HUES6 (cell line): ENCODE measurements at regions not wholly inside any gene's neighbourhood (a gene's known extent, or its start where the extent isn't known, plus 50 kb on each side); places are given as distances from the start of the nearest gene placed in this dataset.
"Not testable (repeated sequence)": the region's sequence is repeated elsewhere in the genome, so short reads cannot be mapped to it uniquely, and the experiment has no call there.

Experiments
- H3K27ac ChIP-seq: 2 replicates; pipeline ENCODE4 v1.7.0; 2013; ENCODE audit warnings: low read depth, mild to moderate bottlenecking, low read length, inconsistent platforms
- H3K27me3 ChIP-seq: 2 replicates; pipeline ENCODE4 v1.6.1; 2013; ENCODE audit warnings: low read length; ENCODE audit not compliant: control insufficient read depth, insufficient read depth
- H3K36me3 ChIP-seq: 2 replicates; pipeline ENCODE4 v1.6.1; 2013; ENCODE audit warnings: low read length; ENCODE audit not compliant: control insufficient read depth, insufficient read depth
- H3K4me1 ChIP-seq: 2 replicates; pipeline ENCODE4 v1.6.1; 2013; ENCODE audit warnings: low read length; ENCODE audit not compliant: control insufficient read depth, insufficient read depth
- H3K4me3 ChIP-seq: 2 replicates; pipeline ENCODE4 v1.5.1; 2013; ENCODE audit warnings: low read depth, low read length
- H3K9ac ChIP-seq: one replicate; pipeline ENCODE4 v1.6.1; 2013; ENCODE audit warnings: mild to moderate bottlenecking, low read length
- H3K9me3 ChIP-seq: 2 replicates; pipeline ENCODE4 v1.6.1; 2013; ENCODE audit warnings: low read depth, low read length; ENCODE audit not compliant: control insufficient read depth, insufficient read depth

GRCh38 chr2:43067254-43068040 lies 159.0 kb downstream of the ZFP36L2 start:
- Histone ChIP-seq H3K27ac (no peak overlapping the region), H3K4me3 (no peak overlapping the region), H3K9ac (no peak overlapping the region), H3K36me3 (no peaks in the 10 kb centered on the region), H3K9me3 (peaks cover 3% of the 10 kb centered on the region; the same call in 1 of the 2 replicates), H3K27me3 (no peaks in the 10 kb centered on the region), H3K4me1 (peaks cover 12% of the 10 kb centered on the region)

GRCh38 chr2:43066541-43067253 lies 159.7 kb downstream of the ZFP36L2 start:
- H3K9me3 ChIP-seq, H3K27ac ChIP-seq, H3K36me3 ChIP-seq, H3K9ac ChIP-seq, H3K4me3 ChIP-seq, H3K27me3 ChIP-seq: not testable (repeated sequence)
- peaks cover 12% of the 10 kb centered on the region for H3K4me1 ChIP-seq

- Histone ChIP-seq H3K4me1 (peaks cover 7% of the 10 kb centered on the region), H3K27ac (no peak overlapping the region), H3K27me3 (no peaks in the 10 kb centered on the region), H3K9me3 (peaks cover 11% of the 10 kb centered on the region), H3K4me3 (no peak overlapping the region), H3K9ac (no peak overlapping the region), H3K36me3 (no peaks in the 10 kb centered on the region)
Observed at GRCh38 chr2:43065871-43066270, 160.5 kb downstream of the ZFP36L2 start.

GRCh38 chr2:43065036-43065435 lies 161.4 kb downstream of the ZFP36L2 start:
- Histone ChIP-seq H3K4me1 (peaks cover 7% of the 10 kb centered on the region), H3K9ac (no peak overlapping the region), H3K36me3 (no peaks in the 10 kb centered on the region), H3K9me3 (peaks cover 11% of the 10 kb centered on the region), H3K27ac (no peak overlapping the region), H3K4me3 (no peak overlapping the region), H3K27me3 (no peaks in the 10 kb centered on the region)

GRCh38 chr2:43063096-43063495 lies 163.3 kb downstream of the ZFP36L2 start:
- not testable (repeated sequence) for H3K9ac ChIP-seq, H3K27me3 ChIP-seq, H3K27ac ChIP-seq, H3K36me3 ChIP-seq, H3K4me3 ChIP-seq
- Histone ChIP-seq H3K9me3 (peaks cover 11% of the 10 kb centered on the region), H3K4me1 (peaks cover 13% of the 10 kb centered on the region)

- Histone ChIP-seq H3K36me3 (no peaks in the 10 kb centered on the region), H3K27me3 (no peaks in the 10 kb centered on the region), H3K4me1 (peaks cover 15% of the 10 kb centered on the region), H3K9ac (no peak overlapping the region), H3K4me3 (no peak overlapping the region), H3K27ac (no peak overlapping the region), H3K9me3 (peaks cover 11% of the 10 kb centered on the region)
Observed at GRCh38 chr2:43062058-43062457, 164.3 kb downstream of the ZFP36L2 start.

- peaks cover 15% of the 10 kb centered on the region for H3K4me1 ChIP-seq
- no peak overlapping the region for H3K9ac ChIP-seq
- H3K4me3 ChIP-seq, result no peak overlapping the region
- no peak overlapping the region for H3K27ac ChIP-seq
- no peaks in the 10 kb centered on the region for H3K27me3 ChIP-seq
- H3K9me3 ChIP-seq, result peaks cover 11% of the 10 kb centered on the region
- no peaks in the 10 kb centered on the region for H3K36me3 ChIP-seq
Observed at GRCh38 chr2:43060390-43061016, 165.9 kb downstream of the ZFP36L2 start.

GRCh38 chr2:43059183-43059897 lies 167.1 kb downstream of the ZFP36L2 start:
- H3K4me3 ChIP-seq, result no peak overlapping the region
- peaks cover 11% of the 10 kb centered on the region for H3K9me3 ChIP-seq
- H3K36me3 ChIP-seq, result no peaks in the 10 kb centered on the region
- no peak overlapping the region for H3K27ac ChIP-seq
- H3K9ac ChIP-seq, result no peak overlapping the region
- no peaks in the 10 kb centered on the region for H3K27me3 ChIP-seq
- peaks cover 17% of the 10 kb centered on the region for H3K4me1 ChIP-seq

- Histone ChIP-seq H3K27me3 (no peaks in the 10 kb centered on the region), H3K36me3 (no peaks in the 10 kb centered on the region), H3K4me1 (peaks cover 17% of the 10 kb centered on the region), H3K27ac (no peak overlapping the region), H3K9me3 (peaks cover 8% of the 10 kb centered on the region), H3K9ac (no peak overlapping the region), H3K4me3 (no peak overlapping the region)
Observed at GRCh38 chr2:43058726-43059110, 167.7 kb downstream of the ZFP36L2 start.

- no peaks in the 10 kb centered on the region for H3K27me3 ChIP-seq
- H3K9me3 ChIP-seq, result peaks cover 8% of the 10 kb centered on the region
- no peak overlapping the region for H3K4me3 ChIP-seq
- H3K4me1 ChIP-seq, result peaks cover 17% of the 10 kb centered on the region
- no peak overlapping the region for H3K9ac ChIP-seq
- no peaks in the 10 kb centered on the region for H3K36me3 ChIP-seq
- no peak overlapping the region for H3K27ac ChIP-seq
Observed at GRCh38 chr2:43057742-43058725, 168.4 kb downstream of the ZFP36L2 start.
